ENCODE measurements at regions not wholly inside any gene's neighbourhood (a gene's known extent, or its start where the extent isn't known, plus 50 kb on each side); places are given as distances from the start of the nearest gene placed in this dataset.

GRCh38 chr2:6011921-6012320 is 319.7 kb downstream of the SOX11 start:
- TF ChIP-seq CTCF (IDR thresholded peaks at IDR 0.05; ENCODE audit: borderline replicate concordance, extremely low read depth, low read length, poor library complexity, severe bottlenecking) (no peak), EZH2 (IDR thresholded peaks at IDR 0.05; ENCODE audit: borderline replicate concordance, low read depth, low read length, severe bottlenecking) (no peak)
